ENCODE measurements at regions not wholly inside any gene's neighbourhood (a gene's known extent, or its start where the extent isn't known, plus 50 kb on each side); places are given as distances from the start of the nearest gene placed in this dataset.

GRCh38 chr17:77640916-77641605 is 317.4 kb upstream of the TNRC6C start:
- TF ChIP-seq CTCF (conservative IDR thresholded peaks at IDR 0.05) = no peak
- TF ChIP-seq ZFX (IDR thresholded peaks at IDR 0.05) = no peak

All from C4-2B (cell line).